Osteocyte (in vitro differentiated cells): ENCODE measurements at regions not wholly inside any gene's neighbourhood (a gene's known extent, or its start where the extent isn't known, plus 50 kb on each side); places are given as distances from the start of the nearest gene placed in this dataset.

Experiments used
- DNase-seq: peaks from one replicate; pipeline ENCODE4 v3.0.0; 2021; ENCODE audit warnings: mixed read lengths; ENCODE audit not compliant: unreplicated experiment; ENCODE audit errors: extremely low spot score
- H3K27ac Mint-ChIP-seq: one replicate; pipeline ENCODE4 v1.8.0; 2021; ENCODE audit warnings: mild to moderate bottlenecking, mixed read lengths; ENCODE audit not compliant: unreplicated experiment
- H3K27me3 Mint-ChIP-seq: one replicate; pipeline ENCODE4 v1.8.0; 2021; ENCODE audit warnings: mixed read lengths; ENCODE audit not compliant: unreplicated experiment
- H3K36me3 Mint-ChIP-seq: one replicate; pipeline ENCODE4 v1.8.0; 2021; ENCODE audit warnings: mixed read lengths; ENCODE audit not compliant: unreplicated experiment
- H3K4me1 Mint-ChIP-seq: one replicate; pipeline ENCODE4 v1.8.0; 2021; ENCODE audit warnings: mixed read lengths; ENCODE audit not compliant: unreplicated experiment
- H3K4me3 Mint-ChIP-seq: one replicate; pipeline ENCODE4 v1.8.0; 2021; ENCODE audit warnings: mild to moderate bottlenecking, moderate library complexity, mixed read lengths; ENCODE audit not compliant: unreplicated experiment
- H3K9me3 Mint-ChIP-seq: one replicate; pipeline ENCODE4 v1.8.0; 2021; ENCODE audit warnings: mixed read lengths; ENCODE audit not compliant: unreplicated experiment
- CTCF ChIP-seq: fragments of 200-600 bp; sonication (generic); IDR thresholded peaks from 2 replicates; pipeline ENCODE4 v1.5.0; 2021; ENCODE audit warnings: antibody characterized with exemption, mild to moderate bottlenecking, moderate library complexity

GRCh38 chr13:56893843-56894242 lies 246.9 kb upstream of the PRR20A start:
- Mint-ChIP-seq H3K4me3 (no peak overlapping the region), H3K4me1 (no peaks in the 10 kb centered on the region), H3K27ac (no peak overlapping the region), H3K36me3 (no peaks in the 10 kb centered on the region), H3K9me3 (peaks cover 3% of the 10 kb centered on the region), H3K27me3 (no peaks in the 10 kb centered on the region)
- TF ChIP-seq CTCF = no peak
- DNase-seq = no peak

- no peak overlapping the region for H3K4me3 Mint-ChIP-seq
- no peak for TF ChIP-seq CTCF
- DNase-seq = no peak
- no peaks in the 10 kb centered on the region for H3K36me3 Mint-ChIP-seq
- H3K27me3 Mint-ChIP-seq = no peaks in the 10 kb centered on the region
- no peak overlapping the region for H3K27ac Mint-ChIP-seq
- H3K4me1 Mint-ChIP-seq = no peaks in the 10 kb centered on the region
- H3K9me3 Mint-ChIP-seq = peaks cover 9% of the 10 kb centered on the region
Observed at GRCh38 chr13:56900549-56901279, 240.0 kb upstream of the PRR20A start.

- peaks cover 9% of the 10 kb centered on the region for H3K9me3 Mint-ChIP-seq
- H3K4me3 Mint-ChIP-seq = no peak overlapping the region
- no peaks in the 10 kb centered on the region for H3K36me3 Mint-ChIP-seq
- H3K27ac Mint-ChIP-seq = no peak overlapping the region
- no peak for TF ChIP-seq CTCF
- no peak for DNase-seq
- H3K4me1 Mint-ChIP-seq = no peaks in the 10 kb centered on the region
- no peaks in the 10 kb centered on the region for H3K27me3 Mint-ChIP-seq
Observed at GRCh38 chr13:56902276-56902675, 238.4 kb upstream of the PRR20A start.

- Mint-ChIP-seq H3K27me3 (no peaks in the 10 kb centered on the region), H3K4me3 (no peak overlapping the region), H3K9me3 (peaks cover 9% of the 10 kb centered on the region), H3K27ac (no peak overlapping the region), H3K36me3 (no peaks in the 10 kb centered on the region), H3K4me1 (no peaks in the 10 kb centered on the region)
- no peak for DNase-seq
- no peak for TF ChIP-seq CTCF
Observed at GRCh38 chr13:56903710-56904282, 236.9 kb upstream of the PRR20A start.

- H3K27ac Mint-ChIP-seq = no peak overlapping the region
- no peaks in the 10 kb centered on the region for H3K4me1 Mint-ChIP-seq
- TF ChIP-seq CTCF = no peak
- no peaks in the 10 kb centered on the region for H3K27me3 Mint-ChIP-seq
- H3K9me3 Mint-ChIP-seq = peaks cover 4% of the 10 kb centered on the region
- no peak for DNase-seq
- no peaks in the 10 kb centered on the region for H3K36me3 Mint-ChIP-seq
- H3K4me3 Mint-ChIP-seq = no peak overlapping the region
Observed at GRCh38 chr13:56906909-56907308, 233.8 kb upstream of the PRR20A start.
